IMR-90 (cell line): ENCODE measurements at regions not wholly inside any gene's neighbourhood (a gene's known extent, or its start where the extent isn't known, plus 50 kb on each side); places are given as distances from the start of the nearest gene placed in this dataset.

ENCODE experiments used
- ATAC-seq: fragments of 200-7000 bp; cut with Tn5 transposase; 2 replicates; pipeline ENCODE4 v1.9.1; 2020; ENCODE audit warnings: low read depth, mild to moderate bottlenecking, moderate library complexity
- BruUV-seq: library from RNA; stranded (reverse); fragments of 400-500 nt; replicated peaks from 2 replicates; lab custom pipeline; 2021; lab: Mats Ljungman, UMichigan
- CTCF ChIA-PET: fragments of 300-600 bp; formaldehyde crosslinking; extraction: SDS; loops from one replicate; lab custom pipeline; 2021; ENCODE audit warnings: antibody characterized with exemption; lab: Yijun Ruan, JAX
- POLR2A ChIA-PET: fragments of 300-600 bp; sonication (Branson Sonifier 250); formaldehyde crosslinking; loops from one replicate; lab custom pipeline; 2022; ENCODE audit warnings: antibody characterized with exemption; ENCODE audit not compliant: unreplicated experiment; lab: Charles Lee
- DNase-seq: peaks from one replicate; pipeline ENCODE4 v3.0.0; 2013
- H2AFZ ChIP-seq: replicated peaks from 2 replicates; pipeline ENCODE3; 2013; ENCODE audit warnings: low read length, mild to moderate bottlenecking; ENCODE audit not compliant: poor library complexity
- H2AK5ac ChIP-seq: 2 replicates; pipeline ENCODE4 v1.6.1; 2013; ENCODE audit warnings: low read depth, low read length, inconsistent platforms
- H2AK9ac ChIP-seq: replicated peaks from 2 replicates; pipeline ENCODE3; 2013; ENCODE audit warnings: mild to moderate bottlenecking, low read depth, low read length, moderate library complexity; ENCODE audit not compliant: poor library complexity
- H2BK120ac ChIP-seq: 2 replicates; pipeline ENCODE4 v1.6.1; 2013; ENCODE audit warnings: low read depth, low read length, inconsistent platforms
- H2BK15ac ChIP-seq: 3 replicates; pipeline ENCODE4 v1.6.1; 2013; ENCODE audit warnings: low read depth, low read length, inconsistent platforms
- H2BK20ac ChIP-seq: 2 replicates; pipeline ENCODE4 v1.6.1; 2013; ENCODE audit warnings: low read depth, mild to moderate bottlenecking, inconsistent platforms, low read length, moderate library complexity
- H2BK5ac ChIP-seq: 2 replicates; pipeline ENCODE4 v1.6.1; 2013; ENCODE audit warnings: mild to moderate bottlenecking, low read depth, low read length, inconsistent platforms; ENCODE audit not compliant: poor library complexity, severe bottlenecking
- H3K14ac ChIP-seq: replicated peaks from 2 replicates; pipeline ENCODE4 v1.6.1; 2013; ENCODE audit warnings: low read depth, low read length, inconsistent platforms
- H3K18ac ChIP-seq: 2 replicates; pipeline ENCODE4 v1.6.1; 2013; ENCODE audit warnings: low read depth, low read length, control low read depth
- H3K23ac ChIP-seq: 2 replicates; pipeline ENCODE4 v1.6.1; 2013; ENCODE audit warnings: low read depth, low read length, inconsistent platforms
- H3K27ac ChIP-seq: 2 replicates; pipeline ENCODE4 v1.5.1; 2013; ENCODE audit warnings: mild to moderate bottlenecking, control low read depth, low read length; ENCODE audit not compliant: insufficient read depth
- H3K27me3 ChIP-seq: 2 replicates; pipeline ENCODE4 v1.6.1; 2013; ENCODE audit warnings: low read length; ENCODE audit not compliant: control insufficient read depth, insufficient read depth
- H3K36me3 ChIP-seq: 2 replicates; pipeline ENCODE4 v1.6.1; 2013; ENCODE audit warnings: low read length, mixed read lengths; ENCODE audit not compliant: control insufficient read depth, insufficient read depth
- H3K4ac ChIP-seq: 2 replicates; pipeline ENCODE4 v1.6.1; 2013; ENCODE audit warnings: low read depth, low read length, inconsistent platforms
- H3K4me1 ChIP-seq: 2 replicates; pipeline ENCODE4 v1.6.1; 2013; ENCODE audit warnings: low read length, mixed read lengths; ENCODE audit not compliant: control insufficient read depth, insufficient read depth
- H3K4me2 ChIP-seq: 2 replicates; pipeline ENCODE4 v1.6.1; 2013; ENCODE audit warnings: low read depth, mild to moderate bottlenecking, control low read depth, low read length, moderate library complexity
- H3K4me3 ChIP-seq: 2 replicates; pipeline ENCODE4 v1.5.1; 2013; ENCODE audit warnings: low read depth, mild to moderate bottlenecking, control low read depth, low read length, moderate library complexity; ENCODE audit not compliant: insufficient read depth
- H3K56ac ChIP-seq: 2 replicates; pipeline ENCODE4 v1.6.1; 2013; ENCODE audit warnings: low read length, inconsistent platforms; ENCODE audit not compliant: insufficient read depth; ENCODE audit errors: extremely low read depth
- H3K79me1 ChIP-seq, 2 experiments: 2 replicates each; pipeline ENCODE4 v1.6.1; 2013; ENCODE audit warnings: low read length in 2 of 2, inconsistent platforms in 1 of 2, low read depth in 1 of 2
- H3K9ac ChIP-seq: 2 replicates; pipeline ENCODE4 v1.6.1; 2013; ENCODE audit warnings: low read depth, low read length, control low read depth
- H3K9me1 ChIP-seq: 2 replicates; pipeline ENCODE4 v1.6.1; 2013; ENCODE audit warnings: low read length, inconsistent platforms; ENCODE audit not compliant: insufficient read depth
- H3K9me3 ChIP-seq: 2 replicates; pipeline ENCODE4 v1.6.1; 2013; ENCODE audit warnings: low read length; ENCODE audit not compliant: control insufficient read depth, insufficient read depth
- H4K20me1 ChIP-seq: 2 replicates; pipeline ENCODE4 v1.6.1; 2013; ENCODE audit warnings: low read length, inconsistent platforms; ENCODE audit not compliant: insufficient read depth
- H4K5ac ChIP-seq: 2 replicates; pipeline ENCODE4 v1.6.1; 2013; ENCODE audit warnings: mild to moderate bottlenecking, low read depth, low read length, control low read depth
- H4K8ac ChIP-seq, 2 experiments: 2 replicates each; pipeline ENCODE4 v1.6.1; 2013; ENCODE audit warnings: low read depth in 2 of 2, low read length in 2 of 2, control low read depth in 1 of 2, inconsistent platforms in 1 of 2
- H4K91ac ChIP-seq: 2 replicates; pipeline ENCODE4 v1.6.1; 2013; ENCODE audit warnings: low read depth, low read length, inconsistent platforms; ENCODE audit not compliant: insufficient read depth
- BHLHE40 ChIP-seq: fragments of 150-350 bp; IDR thresholded peaks from 2 replicates; pipeline ENCODE4 v1.6.1; 2016; ENCODE audit warnings: mild to moderate bottlenecking, low read depth, low read length
- CTCF ChIP-seq: conservative IDR thresholded peaks from 2 replicates; pipeline ENCODE4 v1.5.1; 2012; ENCODE audit warnings: mild to moderate bottlenecking, low read depth, low read length, improper control_type of control experiment
- FOS ChIP-seq: fragments of 150-350 bp; IDR thresholded peaks from 2 replicates; pipeline ENCODE4 v1.6.1; 2016; ENCODE audit warnings: low read depth, low read length
- MAFK ChIP-seq: IDR thresholded peaks from 2 replicates; pipeline ENCODE4 v1.6.1; 2012; ENCODE audit warnings: low read depth, low read length, improper control_type of control experiment
- MAZ ChIP-seq: IDR thresholded peaks from 2 replicates; pipeline ENCODE4 v1.6.1; 2012; ENCODE audit warnings: low read depth, mild to moderate bottlenecking, low read length, improper control_type of control experiment, moderate library complexity, borderline replicate concordance
- NFE2L2 ChIP-seq: fragments of 150-350 bp; IDR thresholded peaks from 2 replicates; pipeline ENCODE4 v1.6.1; 2016; ENCODE audit warnings: low read depth, mild to moderate bottlenecking, low read length
- POLR2A ChIP-seq: IDR thresholded peaks from 2 replicates; pipeline ENCODE4 v1.6.1; 2012; ENCODE audit warnings: mild to moderate bottlenecking, low read depth, low read length
- RAD21 ChIP-seq: IDR thresholded peaks from 2 replicates; pipeline ENCODE4 v1.6.1; 2012; ENCODE audit warnings: low read length, improper control_type of control experiment
- RCOR1 ChIP-seq: IDR thresholded peaks from 2 replicates; pipeline ENCODE4 v1.6.1; 2012; ENCODE audit warnings: mild to moderate bottlenecking, low read length, improper control_type of control experiment; ENCODE audit not compliant: insufficient replicate concordance
- RFX5 ChIP-seq: IDR thresholded peaks from 2 replicates; pipeline ENCODE4 v1.8.0; 2012; ENCODE audit warnings: low read depth, mild to moderate bottlenecking, low read length, moderate library complexity
- USF2 ChIP-seq: fragments of 150-350 bp; IDR thresholded peaks from 2 replicates; pipeline ENCODE4 v1.6.1; 2017; ENCODE audit warnings: mild to moderate bottlenecking, antibody characterized with exemption, low read length, low read depth
- WGBS, 2 experiments: methylation state at CpG; one replicate each; pipeline versions ENCODE4 v1.1.5 to v1.1.7; 2013; ENCODE audit warnings: missing lambda C conversion rate in 2 of 2; ENCODE audit not compliant: insufficient read length in 1 of 2; ENCODE audit errors: extremely low coverage in 2 of 2; 5-methylcytosine and 5-hydroxymethylcytosine counted together
- dilution Hi-C: fragments of 300-500 bp; cut with HindIII; formaldehyde crosslinking; loops from one replicate; pipeline ENCODE4 v1.14.3; 2018; ENCODE audit warnings: low sequenced_read_pairs; ENCODE audit not compliant: unreplicated experiment
- in situ Hi-C: fragments of 300-500 bp; cut with MboI; formaldehyde crosslinking; loops from 3 replicates; pipeline ENCODE4 v1.14.3; 2019; ENCODE audit warnings: low sequenced_read_pairs, inconsistent platforms, mixed read lengths
- intact Hi-C: fragments of 100-400 bp; cut with micrococcal nuclease; formaldehyde crosslinking; loops from 2 replicates; pipeline ENCODE4 v1.10.0; 2022

- no peak overlapping the region for H3K14ac ChIP-seq
- H4K8ac ChIP-seq, result no peak overlapping the region
- no peak overlapping the region for H2AFZ ChIP-seq
- no peak overlapping the region for H3K18ac ChIP-seq
- intact Hi-C loops, result no loop called here
- H3K27me3 ChIP-seq, result no peaks in the 10 kb centered on the region
- no CpG with 5 or more reads among the region's 3 CpGs for WGBS, 2 experiments
- no peak overlapping the region for H3K27ac ChIP-seq
- H3K9me1 ChIP-seq, result no peaks in the 10 kb centered on the region
- no peaks in the 10 kb centered on the region for H3K79me1 ChIP-seq
- no peak overlapping the region for H4K91ac ChIP-seq
- H2BK15ac ChIP-seq, result no peak overlapping the region
- no peaks in the 10 kb centered on the region for H3K4me1 ChIP-seq
- H3K4ac ChIP-seq, result no peak overlapping the region
- no peak overlapping the region for H2BK120ac ChIP-seq
- no peak for TF ChIP-seq USF2
- TF ChIP-seq MAZ, result no peak
- TF ChIP-seq NFE2L2, result no peak
- no peak for TF ChIP-seq MAFK
- no peak for TF ChIP-seq POLR2A
- TF ChIP-seq RCOR1, result no peak
- no peak for TF ChIP-seq FOS
- TF ChIP-seq CTCF, result no peak
- TF ChIP-seq RFX5, result no peak
- TF ChIP-seq RAD21, result no peak
- TF ChIP-seq BHLHE40, result no peak
- H4K20me1 ChIP-seq, result no peaks in the 10 kb centered on the region
- no TSS peak for BruUV-seq
- no peaks in the 10 kb centered on the region; the same call in 1 of the 2 replicates for H3K9me3 ChIP-seq
- no peak overlapping the region for H3K56ac ChIP-seq
- H3K36me3 ChIP-seq, result no peaks in the 10 kb centered on the region
- ChIA-PET POLR2A (no interaction called here), CTCF (no interaction called here)
- no peak overlapping the region for H3K23ac ChIP-seq
- no peak overlapping the region for H2AK9ac ChIP-seq
- no peak overlapping the region for H3K9ac ChIP-seq
- ATAC-seq, result no peak
- no peak overlapping the region for H4K5ac ChIP-seq
- no peak overlapping the region for H3K4me2 ChIP-seq
- in situ Hi-C loops, result no loop called here
- H2AK5ac ChIP-seq, result no peak overlapping the region
- no peak overlapping the region for H2BK20ac ChIP-seq
- H3K4me3 ChIP-seq, result no peak overlapping the region
- no peak for DNase-seq
- dilution Hi-C loops, result no loop called here
- no peak overlapping the region for H2BK5ac ChIP-seq
Observed at GRCh38 chr18:5068851-5069250, 128.2 kb downstream of the AKAIN1 start.
